ENCODE measurements at regions not wholly inside any gene's neighbourhood (a gene's known extent, or its start where the extent isn't known, plus 50 kb on each side); places are given as distances from the start of the nearest gene placed in this dataset.
"Not testable (repeated sequence)": the region's sequence is repeated elsewhere in the genome, so short reads cannot be mapped to it uniquely, and the experiment has no call there.

DNA sequence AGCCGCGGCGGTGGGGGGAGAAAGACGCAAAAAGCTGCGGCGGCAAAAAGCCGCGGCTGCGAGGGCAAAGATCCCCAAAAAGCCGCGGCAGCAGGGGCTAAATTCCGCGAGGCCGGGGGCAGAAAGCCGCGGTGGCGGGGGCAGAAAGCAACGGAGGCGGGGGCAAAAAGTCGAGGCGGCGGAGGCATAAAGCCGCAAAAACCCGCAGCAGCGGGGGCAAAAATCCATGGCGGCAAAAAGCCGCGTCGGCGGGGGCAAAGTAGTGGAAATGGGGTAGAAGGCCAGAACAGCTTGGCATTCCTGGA, 1669.2 kb downstream of the RPIA start:
- not testable (repeated sequence) for TF ChIP-seq POLR2A, CTCF (IDR thresholded peaks at IDR 0.05)

All from uterus (tissue), 2 donors.